Right lobe of liver (tissue), 4 donors: ENCODE measurements at regions not wholly inside any gene's neighbourhood (a gene's known extent, or its start where the extent isn't known, plus 50 kb on each side); places are given as distances from the start of the nearest gene placed in this dataset.

Experiments used
- POLR2A ChIP-seq: fragments of 450-650 bp; IDR thresholded peaks from one replicate; pipeline ENCODE4 v1.6.1; 2017; ENCODE audit warnings: antibody characterized with exemption, mild to moderate bottlenecking
- TF ChIP-seq, protein P1 (sequence below), 4 donors: fragments of 200-600 bp in 3 of 4; fragments of 450-650 bp in 1 of 4; IDR thresholded peaks; one replicate each; pipeline versions ENCODE4 v1.5.1 to v1.8.0; 2016 to 2022; ENCODE audit warnings: antibody characterized with exemption in 4 of 4, mild to moderate bottlenecking in 2 of 4
- donor health status: DM: no; HTN: no; CAD: no.
- donor health status: DM: no; HTN: no; CAD: no.
- donor health status: DM: no; HTN: yes; CAD: no.

DNA sequence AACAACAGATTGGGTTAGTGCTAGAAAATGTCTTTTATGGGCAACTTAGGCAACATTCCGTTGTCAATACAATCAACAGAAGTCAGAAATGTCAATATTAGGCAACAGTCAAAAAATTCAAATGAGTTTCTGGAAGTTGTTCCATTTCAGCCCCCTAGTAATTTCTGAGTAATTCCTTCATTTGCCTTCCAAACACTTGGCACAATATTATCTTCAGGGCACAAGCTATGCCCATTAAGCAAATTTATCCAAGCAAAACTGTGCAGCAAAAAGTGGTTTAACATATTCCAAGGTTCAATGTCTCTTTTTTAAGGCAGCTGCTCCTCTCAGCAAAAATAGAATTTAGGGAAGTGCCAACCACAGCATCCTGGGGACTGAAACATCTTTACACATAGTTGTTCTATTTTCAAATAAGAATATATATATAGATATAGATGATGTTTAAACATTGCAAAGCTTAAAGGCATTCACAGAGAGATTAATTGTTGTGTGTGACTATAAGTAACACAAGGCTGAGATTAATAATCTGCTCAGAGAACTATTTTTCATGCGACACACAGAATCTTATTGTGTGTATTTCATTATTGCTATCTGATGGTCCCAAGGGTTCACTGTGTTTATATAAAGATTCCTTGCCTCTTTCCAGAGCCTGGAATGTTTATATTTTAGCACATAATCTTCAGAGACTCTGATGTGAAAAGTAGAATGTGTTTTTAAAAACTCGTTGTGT, 75.2 kb upstream of the ADTRP start:
- TF ChIP-seq, protein P1, sequence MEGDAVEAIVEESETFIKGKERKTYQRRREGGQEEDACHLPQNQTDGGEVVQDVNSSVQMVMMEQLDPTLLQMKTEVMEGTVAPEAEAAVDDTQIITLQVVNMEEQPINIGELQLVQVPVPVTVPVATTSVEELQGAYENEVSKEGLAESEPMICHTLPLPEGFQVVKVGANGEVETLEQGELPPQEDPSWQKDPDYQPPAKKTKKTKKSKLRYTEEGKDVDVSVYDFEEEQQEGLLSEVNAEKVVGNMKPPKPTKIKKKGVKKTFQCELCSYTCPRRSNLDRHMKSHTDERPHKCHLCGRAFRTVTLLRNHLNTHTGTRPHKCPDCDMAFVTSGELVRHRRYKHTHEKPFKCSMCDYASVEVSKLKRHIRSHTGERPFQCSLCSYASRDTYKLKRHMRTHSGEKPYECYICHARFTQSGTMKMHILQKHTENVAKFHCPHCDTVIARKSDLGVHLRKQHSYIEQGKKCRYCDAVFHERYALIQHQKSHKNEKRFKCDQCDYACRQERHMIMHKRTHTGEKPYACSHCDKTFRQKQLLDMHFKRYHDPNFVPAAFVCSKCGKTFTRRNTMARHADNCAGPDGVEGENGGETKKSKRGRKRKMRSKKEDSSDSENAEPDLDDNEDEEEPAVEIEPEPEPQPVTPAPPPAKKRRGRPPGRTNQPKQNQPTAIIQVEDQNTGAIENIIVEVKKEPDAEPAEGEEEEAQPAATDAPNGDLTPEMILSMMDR (IDR thresholded peaks at IDR 0.05) = no peak
- TF ChIP-seq POLR2A = no peak
